D721Med (cell line): ENCODE measurements at regions not wholly inside any gene's neighbourhood (a gene's known extent, or its start where the extent isn't known, plus 50 kb on each side); places are given as distances from the start of the nearest gene placed in this dataset.
"Not testable (repeated sequence)": the region's sequence is repeated elsewhere in the genome, so short reads cannot be mapped to it uniquely, and the experiment has no call there.

ENCODE experiments used
- DNase-seq: peaks from one replicate; pipeline ENCODE4 v3.0.0; 2011; ENCODE audit warnings: low spot score; ENCODE audit not compliant: insufficient read length
- FAIRE-seq: peaks from 2 replicates; lab custom pipeline; 2011; peaks lifted over from hg19 to GRCh38; lab: Jason Lieb, UNC
- CTCF ChIP-seq: IDR thresholded peaks from 2 replicates; pipeline ENCODE4 v1.5.1; 2012; ENCODE audit warnings: mild to moderate bottlenecking, control low read depth; ENCODE audit not compliant: insufficient read depth; ENCODE audit errors: missing control alignments

DNA sequence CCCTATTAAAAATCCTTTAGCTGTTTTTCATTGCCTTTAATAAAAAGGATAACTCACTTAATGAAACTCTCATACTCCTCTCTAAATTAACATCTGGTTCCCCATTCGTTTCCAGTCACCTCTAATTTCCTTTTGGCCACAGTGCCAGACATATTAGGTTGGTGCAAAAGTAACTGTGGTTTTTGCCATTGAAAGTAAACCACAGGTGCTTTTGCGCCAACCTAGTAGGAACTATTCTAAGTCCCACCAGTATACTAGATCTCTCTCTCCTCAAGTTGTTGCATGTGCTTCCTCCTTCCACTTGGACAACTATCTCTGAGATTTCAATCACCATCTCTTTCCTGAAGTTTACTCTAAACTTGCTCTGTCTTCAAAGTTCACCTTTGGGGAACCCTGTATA, 961.1 kb downstream of the TBC1D32 start:
- DNase-seq: no peak
- TF ChIP-seq CTCF: no peak

GRCh38 chr6:120363429-120363828, 970.9 kb downstream of the TBC1D32 start:
- FAIRE-seq (no peak), DNase-seq (no peak)
- TF ChIP-seq CTCF: no peak

More for the DNA sequence above, 961.1 kb downstream of the TBC1D32 start:
- no peak for FAIRE-seq

DNA sequence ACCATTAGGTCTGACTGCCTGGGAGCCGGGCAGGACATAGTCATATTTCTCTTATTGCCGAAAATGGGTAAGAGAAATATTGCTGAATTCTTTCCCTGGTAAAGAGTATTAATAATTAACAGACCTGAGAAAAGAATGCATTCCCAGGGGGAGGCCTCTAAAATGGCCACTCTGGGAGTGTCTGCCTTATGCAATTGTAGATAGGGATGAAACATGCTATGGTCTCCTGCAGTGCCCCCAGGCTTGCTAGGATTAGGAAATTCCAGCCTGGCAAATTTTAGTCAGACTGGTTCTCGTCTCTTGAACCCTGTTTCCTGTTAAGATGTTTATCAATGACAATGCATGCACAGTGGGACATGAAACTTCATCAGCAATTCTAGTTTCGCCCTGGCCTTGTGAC, 975.7 kb downstream of the TBC1D32 start:
- FAIRE-seq, DNase-seq: not testable (repeated sequence)

- no peak for TF ChIP-seq CTCF
- no peak for FAIRE-seq
- DNase-seq: no peak
Observed at GRCh38 chr6:120357447-120357846, 976.8 kb downstream of the TBC1D32 start.

DNA sequence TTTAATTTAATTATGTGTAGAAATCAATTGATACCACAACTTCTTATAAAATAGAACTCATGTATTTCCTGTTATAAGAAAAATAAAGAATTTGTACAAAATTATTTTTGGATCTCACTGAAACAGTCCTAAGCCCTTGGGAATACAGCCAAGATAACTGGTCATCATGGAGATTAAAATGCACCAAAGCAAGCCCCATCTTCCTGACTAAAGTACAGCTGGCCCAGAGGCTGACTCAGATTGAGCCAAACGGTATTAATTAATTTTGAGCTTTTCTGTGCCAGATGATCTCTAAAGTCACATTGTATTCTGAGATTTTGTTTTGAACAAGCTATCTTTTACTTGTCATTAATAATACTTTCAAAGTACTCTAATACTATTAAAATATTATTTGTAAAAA, 978.5 kb downstream of the TBC1D32 start:
- TF ChIP-seq CTCF: no peak
- DNase-seq (no peak), FAIRE-seq (no peak)

DNA sequence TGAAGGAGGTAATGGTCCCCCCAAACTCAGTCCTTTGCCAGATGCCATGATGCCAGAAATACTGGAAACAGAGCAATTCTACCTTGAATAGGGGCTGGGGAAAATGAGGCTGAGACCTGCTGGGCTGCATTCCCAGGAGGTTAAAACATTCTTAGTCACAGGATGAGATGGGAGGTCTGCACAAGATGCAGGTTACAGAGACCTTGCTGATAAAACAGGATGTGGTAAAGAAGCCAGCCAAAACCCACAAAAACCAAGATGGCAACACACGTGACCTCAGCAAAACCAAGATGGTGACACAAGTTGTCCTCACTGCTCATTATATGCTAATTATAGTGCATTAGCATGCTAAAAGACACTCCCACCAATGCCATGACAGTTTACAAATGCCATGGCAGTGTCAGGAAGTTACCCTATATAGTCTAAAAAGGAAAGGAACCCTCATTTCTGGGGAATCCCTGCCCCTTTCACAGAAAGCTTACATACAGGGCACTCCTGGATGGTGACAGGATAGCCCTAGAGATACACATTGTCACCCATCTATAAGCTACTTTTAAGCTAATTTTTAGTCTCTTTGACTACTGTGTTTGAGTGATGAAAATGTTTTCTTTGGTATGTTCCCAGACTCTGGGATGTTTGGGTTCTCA, 979.7 kb downstream of the TBC1D32 start:
- DNase-seq: no peak
- FAIRE-seq: no peak
- no peak for TF ChIP-seq CTCF

GRCh38 chr6:120352491-120352890, 981.8 kb downstream of the TBC1D32 start:
- DNase-seq: no peak
- no peak for TF ChIP-seq CTCF
- FAIRE-seq: no peak

- FAIRE-seq (no peak), DNase-seq (no peak)
- TF ChIP-seq CTCF: no peak
Observed at GRCh38 chr6:120348926-120349325, 985.4 kb downstream of the TBC1D32 start.
